Left lung (tissue), 4 donors: ENCODE measurements at regions not wholly inside any gene's neighbourhood (a gene's known extent, or its start where the extent isn't known, plus 50 kb on each side); places are given as distances from the start of the nearest gene placed in this dataset.

Experiments used
- ATAC-seq: fragments of 200-7000 bp; cut with Tn5 transposase; one replicate; pipeline ENCODE4 v1.9.1; 2020; ENCODE audit warnings: moderate library complexity
- DNase-seq, 4 donors: peaks; one replicate each; pipeline ENCODE4 v3.0.0-alpha.2; 2013 to 2020
- H3K27ac ChIP-seq, 2 donors: fragments of 200-600 bp; sonication (generic) in 1 of 2; one replicate each; pipeline versions ENCODE4 v1.5.0 to v1.8.0; 2020 to 2021
- H3K27me3 ChIP-seq, 2 donors: fragments of 200-600 bp; sonication (generic) in 1 of 2; one replicate each; pipeline versions ENCODE4 v1.5.0 to v1.8.0; 2020 to 2021
- H3K36me3 ChIP-seq, 2 donors: fragments of 200-600 bp; sonication (generic) in 1 of 2; one replicate each; pipeline versions ENCODE4 v1.5.0 to v1.8.0; 2020 to 2021
- H3K4me1 ChIP-seq, 2 donors: fragments of 200-600 bp; one replicate each; pipeline ENCODE4 v1.8.0; 2021
- H3K4me3 ChIP-seq, 2 donors: fragments of 200-600 bp; sonication (generic) in 1 of 2; one replicate each; pipeline versions ENCODE4 v1.5.0 to v1.8.0; 2020 to 2021; ENCODE audit warnings: mild to moderate bottlenecking in 1 of 2
- H3K9me3 ChIP-seq, 2 donors: fragments of 200-600 bp; sonication (generic) in 1 of 2; one replicate each; pipeline versions ENCODE4 v1.5.0 to v1.8.0; 2020 to 2021
- intact Hi-C, 2 donors: fragments of 100-400 bp; cut with DNase I; formaldehyde crosslinking; loops; one replicate each; pipeline versions ENCODE4 v1.11.2 to v1.14.2; 2022
- TF ChIP-seq, protein P1 (sequence below), 2 donors: fragments of 200-600 bp; sonication (generic) in 1 of 2; IDR thresholded peaks; one replicate each; pipeline versions ENCODE4 v1.5.0 to v1.8.0; 2021; ENCODE audit warnings: antibody characterized with exemption in 2 of 2
- donor health status: DM: no; HTN: yes; CAD: no.
- donor health status: DM: no; HTN: no; CAD: no.

DNA sequence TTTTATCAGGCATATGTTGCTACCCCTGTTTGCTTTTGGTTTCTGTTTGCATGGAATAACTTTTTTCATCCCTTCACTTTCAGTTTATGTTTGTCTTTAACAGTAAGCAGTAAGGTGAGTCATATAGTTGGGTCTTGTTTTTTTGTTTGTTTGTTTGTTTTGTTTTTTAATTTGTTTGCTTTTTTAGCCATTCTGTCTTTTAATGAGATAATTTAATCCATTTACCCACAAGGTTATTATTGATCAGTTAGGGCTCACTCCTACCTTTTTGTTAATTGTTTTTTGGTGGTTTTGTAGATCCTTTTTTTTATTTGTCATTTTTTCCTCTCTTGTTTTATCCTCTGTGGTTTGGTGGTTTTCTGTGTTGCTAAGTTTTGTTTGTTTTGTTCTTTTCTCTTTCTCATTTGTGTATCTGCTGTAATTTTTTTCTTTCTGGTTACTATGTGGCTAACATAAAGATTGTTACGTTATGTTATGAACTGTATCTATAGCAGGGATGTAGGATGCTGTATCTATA lies 379.5 kb upstream of the MAD2L1 start:
- Histone ChIP-seq H3K4me1 (no peaks in the 10 kb centered on the region), H3K27me3 (no peaks in the 10 kb centered on the region), H3K36me3 (no peaks in the 10 kb centered on the region), H3K4me3 (no peak overlapping the region), H3K27ac (no peak overlapping the region), H3K9me3 (no peaks in the 10 kb centered on the region)
- TF ChIP-seq, protein P1, sequence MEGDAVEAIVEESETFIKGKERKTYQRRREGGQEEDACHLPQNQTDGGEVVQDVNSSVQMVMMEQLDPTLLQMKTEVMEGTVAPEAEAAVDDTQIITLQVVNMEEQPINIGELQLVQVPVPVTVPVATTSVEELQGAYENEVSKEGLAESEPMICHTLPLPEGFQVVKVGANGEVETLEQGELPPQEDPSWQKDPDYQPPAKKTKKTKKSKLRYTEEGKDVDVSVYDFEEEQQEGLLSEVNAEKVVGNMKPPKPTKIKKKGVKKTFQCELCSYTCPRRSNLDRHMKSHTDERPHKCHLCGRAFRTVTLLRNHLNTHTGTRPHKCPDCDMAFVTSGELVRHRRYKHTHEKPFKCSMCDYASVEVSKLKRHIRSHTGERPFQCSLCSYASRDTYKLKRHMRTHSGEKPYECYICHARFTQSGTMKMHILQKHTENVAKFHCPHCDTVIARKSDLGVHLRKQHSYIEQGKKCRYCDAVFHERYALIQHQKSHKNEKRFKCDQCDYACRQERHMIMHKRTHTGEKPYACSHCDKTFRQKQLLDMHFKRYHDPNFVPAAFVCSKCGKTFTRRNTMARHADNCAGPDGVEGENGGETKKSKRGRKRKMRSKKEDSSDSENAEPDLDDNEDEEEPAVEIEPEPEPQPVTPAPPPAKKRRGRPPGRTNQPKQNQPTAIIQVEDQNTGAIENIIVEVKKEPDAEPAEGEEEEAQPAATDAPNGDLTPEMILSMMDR (IDR thresholded peaks at IDR 0.05) = no peak
- intact Hi-C loops = no loop called here
- DNase-seq = no peak
- no peak for ATAC-seq

DNA sequence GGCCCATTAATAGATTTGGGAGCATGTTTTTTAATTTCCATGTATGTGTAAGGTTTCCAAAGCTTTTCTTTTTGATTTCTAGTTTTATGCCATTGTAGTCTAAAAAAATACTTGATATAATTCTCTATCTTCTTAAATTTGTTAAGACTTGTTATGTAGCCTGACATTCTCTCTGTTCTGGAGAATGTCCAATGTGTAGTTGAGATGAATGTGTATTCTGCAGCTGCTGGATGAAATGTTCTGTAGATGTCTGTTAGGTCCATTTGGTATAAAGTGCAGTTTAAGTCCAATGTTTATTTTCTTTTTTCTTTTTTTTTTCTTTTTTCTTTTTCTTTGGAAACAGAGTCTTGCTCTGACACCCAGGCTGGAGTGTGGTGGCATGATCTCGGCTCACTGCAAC lies 378.5 kb upstream of the MAD2L1 start:
- Histone ChIP-seq H3K4me3 (no peak overlapping the region), H3K36me3 (no peaks in the 10 kb centered on the region), H3K4me1 (no peaks in the 10 kb centered on the region), H3K27me3 (no peaks in the 10 kb centered on the region), H3K9me3 (no peaks in the 10 kb centered on the region), H3K27ac (no peak overlapping the region)
- TF ChIP-seq, protein P1 (IDR thresholded peaks at IDR 0.05) = no peak
- ATAC-seq (no peak), DNase-seq (no peak)
- intact Hi-C loops = no loop called here

DNA sequence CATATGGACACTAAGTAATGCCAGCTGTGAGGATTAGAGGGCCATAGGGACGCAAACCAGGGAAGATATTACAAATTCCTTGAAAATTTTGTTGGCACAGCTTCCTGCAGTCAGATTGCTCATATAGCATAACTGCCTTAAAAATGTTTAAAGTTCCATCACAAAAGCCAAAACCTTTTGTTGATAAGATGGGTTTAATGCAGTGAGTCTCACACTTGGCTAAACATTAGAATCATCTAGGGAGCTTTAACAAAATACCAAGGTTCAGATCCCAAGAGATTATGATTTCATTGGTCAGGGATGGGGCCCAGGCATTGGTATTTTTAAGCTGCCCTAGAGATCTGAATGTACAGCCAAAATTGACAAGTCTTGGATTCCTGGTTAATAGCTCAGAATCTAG lies 376.5 kb upstream of the MAD2L1 start:
- DNase-seq (no peak), ATAC-seq (no peak)
- H3K27ac ChIP-seq = no peak overlapping the region
- H3K4me1 ChIP-seq = no peaks in the 10 kb centered on the region
- no peak overlapping the region for H3K4me3 ChIP-seq
- H3K9me3 ChIP-seq = no peaks in the 10 kb centered on the region
- TF ChIP-seq, protein P1 (IDR thresholded peaks at IDR 0.05) = no peak
- intact Hi-C loops = no loop called here
- H3K36me3 ChIP-seq = no peaks in the 10 kb centered on the region
- H3K27me3 ChIP-seq = no peaks in the 10 kb centered on the region

DNA sequence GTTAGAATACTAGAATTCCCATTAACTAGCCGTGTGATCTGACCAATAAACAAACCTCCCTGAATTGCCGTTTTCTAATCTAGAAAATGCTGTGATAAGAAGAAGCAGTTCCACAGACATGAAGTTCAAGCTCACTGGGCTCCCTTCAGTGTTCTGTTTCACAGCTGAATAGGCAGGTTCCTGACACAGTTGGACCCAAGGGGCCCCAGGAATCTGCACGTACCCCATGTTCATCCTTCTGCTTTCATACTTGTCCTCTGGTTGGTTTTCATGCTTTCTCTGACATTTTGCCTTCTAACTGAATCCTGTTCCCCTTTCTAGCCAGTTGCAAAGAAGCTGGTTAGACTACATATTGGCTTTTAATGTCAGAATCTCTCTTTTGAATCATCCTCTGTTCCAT lies 374.1 kb upstream of the MAD2L1 start:
- ATAC-seq (no peak), DNase-seq (no peak)
- H3K9me3 ChIP-seq = no peaks in the 10 kb centered on the region
- TF ChIP-seq, protein P1 (IDR thresholded peaks at IDR 0.05) = no peak
- no peak overlapping the region for H3K27ac ChIP-seq
- no peaks in the 10 kb centered on the region for H3K4me1 ChIP-seq
- no peaks in the 10 kb centered on the region for H3K27me3 ChIP-seq
- H3K4me3 ChIP-seq = no peak overlapping the region
- H3K36me3 ChIP-seq = no peaks in the 10 kb centered on the region
- intact Hi-C loops = no loop called here

DNA sequence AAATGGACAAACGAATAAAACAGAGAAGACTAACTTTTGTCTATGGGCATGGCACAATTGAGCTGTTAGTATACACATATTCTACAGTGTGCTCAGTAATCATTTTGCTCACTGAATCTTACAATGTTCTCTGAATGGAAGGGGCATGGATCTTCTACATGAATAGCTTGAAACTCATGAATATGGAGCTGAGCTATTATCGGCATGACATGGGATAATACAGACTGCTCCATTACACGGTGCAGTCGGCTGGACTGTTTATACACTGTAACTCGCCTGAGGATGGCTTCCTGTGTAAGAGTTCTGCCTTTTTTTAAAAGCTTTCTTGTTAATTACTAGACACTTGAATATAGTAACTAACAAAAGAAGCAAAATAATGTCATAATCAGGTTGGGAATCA lies 368.5 kb upstream of the MAD2L1 start:
- DNase-seq (no peak), ATAC-seq (no peak)
- Histone ChIP-seq H3K9me3 (no peaks in the 10 kb centered on the region), H3K36me3 (no peaks in the 10 kb centered on the region), H3K27ac (no peak overlapping the region), H3K4me1 (no peaks in the 10 kb centered on the region), H3K27me3 (no peaks in the 10 kb centered on the region), H3K4me3 (no peak overlapping the region)
- intact Hi-C loops = no loop called here
- TF ChIP-seq, protein P1 (IDR thresholded peaks at IDR 0.05) = no peak
